ENCODE measurements at regions not wholly inside any gene's neighbourhood (a gene's known extent, or its start where the extent isn't known, plus 50 kb on each side); places are given as distances from the start of the nearest gene placed in this dataset.

DNA sequence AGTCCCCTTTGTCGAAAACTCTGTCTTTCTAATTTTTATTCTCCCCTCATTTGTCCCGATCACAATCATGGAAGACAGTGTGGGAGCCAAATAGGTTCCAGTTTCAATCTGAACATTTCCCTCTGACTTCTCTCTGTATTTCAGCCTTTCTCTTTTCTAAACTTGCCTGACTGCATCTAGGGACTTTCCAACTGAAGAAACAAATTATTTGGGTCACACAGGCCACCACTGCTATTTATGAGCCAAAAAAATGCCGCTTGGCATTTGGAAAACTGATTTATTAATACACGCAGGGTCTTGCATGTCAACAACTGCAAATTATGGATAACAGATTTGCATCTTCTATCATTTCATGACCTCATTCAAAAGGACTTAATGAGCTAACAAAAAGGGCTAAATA lies 55.2 kb upstream of the ELAC2 start (continued):
- no peak for TF ChIP-seq RXRA (IDR thresholded peaks at IDR 0.05; ENCODE audit: insufficient read depth, low read depth, low read length)
- no peak for TF ChIP-seq CTBP2 (IDR thresholded peaks at IDR 0.05; ENCODE audit: borderline replicate concordance, insufficient read depth, insufficient read length, low read length)
- no peak for TF ChIP-seq JUND (IDR thresholded peaks at IDR 0.05; ENCODE audit: low read length)
- no peak for TF ChIP-seq CHD1 (IDR thresholded peaks at IDR 0.05; ENCODE audit: low read depth, low read length)
